Ascending aorta (tissue), 2 donors: ENCODE measurements at regions not wholly inside any gene's neighbourhood (a gene's known extent, or its start where the extent isn't known, plus 50 kb on each side); places are given as distances from the start of the nearest gene placed in this dataset.
"Not testable (repeated sequence)": the region's sequence is repeated elsewhere in the genome, so short reads cannot be mapped to it uniquely, and the experiment has no call there.

Source experiments
- DNase-seq, 2 donors: peaks; one replicate each; pipeline ENCODE4 v3.0.0-alpha.2; 2019; ENCODE audit warnings: low spot score in 2 of 2
- H3K27ac ChIP-seq, 2 donors: fragments of 200-600 bp; sonication (generic); one replicate each; pipeline ENCODE4 v1.5.1; 2016 to 2017; ENCODE audit warnings: mild to moderate bottlenecking in 1 of 2
- H3K27me3 ChIP-seq: fragments of 200-600 bp; sonication (generic); one replicate; pipeline ENCODE4 v1.5.1; 2017
- H3K36me3 ChIP-seq, 2 donors: fragments of 200-600 bp; sonication (generic); one replicate each; pipeline ENCODE4 v1.5.1; 2016
- H3K4me1 ChIP-seq, 2 donors: fragments of 200-600 bp; sonication (generic); one replicate each; pipeline ENCODE4 v1.5.1; 2016 to 2017; ENCODE audit warnings: mild to moderate bottlenecking in 1 of 2
- H3K4me3 ChIP-seq, 2 donors: fragments of 200-600 bp; sonication (generic); one replicate each; pipeline ENCODE4 v1.5.1; 2016 to 2017; ENCODE audit warnings: mild to moderate bottlenecking in 1 of 2
- H3K9me3 ChIP-seq, 2 donors: fragments of 200-600 bp; sonication (generic); one replicate each; pipeline ENCODE4 v1.5.1; 2016
- intact Hi-C: fragments of 100-400 bp; cut with DNase I; formaldehyde crosslinking; loops from one replicate; pipeline ENCODE4 v1.15.1; 2023
- TF ChIP-seq, protein P1 (sequence below), 3 experiments: fragments of 200-600 bp in 2 of 3; fragments of 450-650 bp in 1 of 3; sonication (generic) in 2 of 3; IDR thresholded peaks; one replicate each; pipeline ENCODE4 v1.5.1; 2016 to 2019; ENCODE audit warnings: antibody characterized with exemption in 3 of 3, mild to moderate bottlenecking in 1 of 3, moderate library complexity in 1 of 3

DNA sequence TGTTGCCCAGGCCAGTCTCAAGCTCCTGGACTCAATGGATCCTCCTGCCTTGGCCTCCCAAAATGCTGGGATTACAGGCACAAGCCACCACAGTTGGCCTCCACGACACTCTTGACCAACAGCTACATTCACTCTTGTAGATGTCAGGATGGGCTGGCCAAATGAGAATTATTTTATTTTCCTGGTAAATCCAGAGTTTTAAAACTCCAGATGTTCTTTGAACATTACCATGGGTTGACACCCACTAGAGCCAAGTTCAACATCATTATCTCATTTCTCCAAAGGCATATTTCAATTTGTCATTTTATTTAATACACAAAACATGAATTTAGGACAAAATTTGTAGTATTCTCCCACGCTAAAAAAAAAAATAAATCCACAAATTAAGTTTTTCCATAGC, 56.5 kb upstream of the FOXN3 start:
- TF ChIP-seq, protein P1, sequence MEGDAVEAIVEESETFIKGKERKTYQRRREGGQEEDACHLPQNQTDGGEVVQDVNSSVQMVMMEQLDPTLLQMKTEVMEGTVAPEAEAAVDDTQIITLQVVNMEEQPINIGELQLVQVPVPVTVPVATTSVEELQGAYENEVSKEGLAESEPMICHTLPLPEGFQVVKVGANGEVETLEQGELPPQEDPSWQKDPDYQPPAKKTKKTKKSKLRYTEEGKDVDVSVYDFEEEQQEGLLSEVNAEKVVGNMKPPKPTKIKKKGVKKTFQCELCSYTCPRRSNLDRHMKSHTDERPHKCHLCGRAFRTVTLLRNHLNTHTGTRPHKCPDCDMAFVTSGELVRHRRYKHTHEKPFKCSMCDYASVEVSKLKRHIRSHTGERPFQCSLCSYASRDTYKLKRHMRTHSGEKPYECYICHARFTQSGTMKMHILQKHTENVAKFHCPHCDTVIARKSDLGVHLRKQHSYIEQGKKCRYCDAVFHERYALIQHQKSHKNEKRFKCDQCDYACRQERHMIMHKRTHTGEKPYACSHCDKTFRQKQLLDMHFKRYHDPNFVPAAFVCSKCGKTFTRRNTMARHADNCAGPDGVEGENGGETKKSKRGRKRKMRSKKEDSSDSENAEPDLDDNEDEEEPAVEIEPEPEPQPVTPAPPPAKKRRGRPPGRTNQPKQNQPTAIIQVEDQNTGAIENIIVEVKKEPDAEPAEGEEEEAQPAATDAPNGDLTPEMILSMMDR (IDR thresholded peaks at IDR 0.05), result no peak
- DNase-seq, result no peak
- H3K4me1 ChIP-seq, result peaks cover 11 to 20% of the 10 kb centered on the region in 2 donors
- no peaks in the 10 kb centered on the region for H3K9me3 ChIP-seq
- H3K36me3 ChIP-seq, result no peaks in the 10 kb centered on the region
- H3K27ac ChIP-seq, result no peak overlapping the region
- H3K4me3 ChIP-seq, result no peak overlapping the region
- intact Hi-C loops, result no loop called here
- no peaks in the 10 kb centered on the region for H3K27me3 ChIP-seq

DNA sequence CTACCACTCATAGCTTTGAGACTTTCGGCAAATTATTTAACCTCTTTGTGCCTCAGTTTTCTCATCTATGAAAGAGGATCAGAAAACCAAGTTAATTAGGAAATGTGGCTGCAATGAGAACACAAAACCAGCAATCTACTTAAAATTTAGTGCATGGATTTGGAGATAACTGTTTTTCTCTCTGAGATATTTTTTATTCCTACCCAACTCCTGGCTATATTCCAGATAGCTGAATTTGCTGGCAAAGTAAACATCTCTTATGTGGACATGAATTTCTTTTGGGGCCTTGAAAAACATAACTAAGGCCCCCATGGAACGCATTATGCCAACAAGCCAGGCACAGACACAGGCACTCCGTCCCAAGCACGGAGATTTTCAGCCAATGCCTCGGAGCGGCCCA, 53.4 kb upstream of the FOXN3 start:
- H3K4me3 ChIP-seq, result no peak overlapping the region

DNA sequence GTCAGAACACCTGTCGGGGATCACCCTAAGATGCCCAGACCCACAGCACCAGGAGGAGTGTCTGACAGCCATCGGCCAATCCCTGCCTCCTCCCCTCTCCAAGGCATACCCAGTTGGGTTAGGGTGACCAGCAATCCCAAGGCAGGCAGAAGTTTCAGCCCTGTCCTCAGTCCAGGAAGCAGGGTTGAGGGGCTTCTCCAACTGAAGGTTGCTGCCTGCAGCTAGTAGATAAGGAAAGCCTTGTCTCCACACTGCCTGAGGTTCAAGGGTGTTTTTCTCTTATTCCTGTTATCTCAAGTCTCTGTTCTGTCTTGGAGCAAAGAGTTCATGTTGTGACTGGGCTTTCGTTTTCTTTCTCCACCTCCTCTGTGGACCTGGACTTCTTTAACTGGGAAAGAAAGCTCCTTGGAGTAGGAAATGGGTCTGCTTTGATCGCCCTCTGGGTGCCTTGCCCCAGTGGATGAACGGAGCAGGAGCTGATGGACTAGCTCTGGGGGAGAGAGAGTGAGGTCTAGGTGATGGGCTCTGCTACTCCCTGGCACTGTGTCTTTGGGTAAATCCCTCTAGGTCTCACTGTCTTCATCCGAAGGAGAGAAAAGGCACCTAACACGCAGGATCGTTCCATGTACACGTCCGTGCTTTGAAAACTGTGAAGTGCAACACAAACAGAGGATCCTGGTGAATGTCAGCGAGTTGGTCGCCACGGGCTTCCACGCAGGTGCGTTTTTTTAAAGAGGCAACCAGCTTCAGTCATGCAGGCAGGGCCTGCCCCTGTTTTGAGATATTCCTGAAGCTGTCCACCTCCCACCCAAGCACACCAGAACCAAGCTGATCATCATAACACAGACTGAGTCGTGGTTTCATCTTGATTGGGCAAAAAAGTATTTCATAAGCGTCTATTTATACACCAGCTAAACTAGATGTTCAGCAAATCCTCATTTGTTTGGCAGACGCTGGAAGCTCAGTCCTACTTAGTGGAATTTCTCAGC, 52.5 kb upstream of the FOXN3 start:
- TF ChIP-seq, protein P1 (IDR thresholded peaks at IDR 0.05), result no peak

More for the DNA sequence above, 53.4 kb upstream of the FOXN3 start:
- intact Hi-C loops, result no loop called here
- Histone ChIP-seq H3K4me1 (peaks cover 11 to 12% of the 10 kb centered on the region in 2 donors), H3K27ac (peak overlapping the region; percentile 53 to 67), H3K9me3 (no peaks in the 10 kb centered on the region), H3K27me3 (no peaks in the 10 kb centered on the region), H3K36me3 (no peaks in the 10 kb centered on the region)
- no peak for DNase-seq
- TF ChIP-seq, protein P1 (IDR thresholded peaks at IDR 0.05), result no peak

DNA sequence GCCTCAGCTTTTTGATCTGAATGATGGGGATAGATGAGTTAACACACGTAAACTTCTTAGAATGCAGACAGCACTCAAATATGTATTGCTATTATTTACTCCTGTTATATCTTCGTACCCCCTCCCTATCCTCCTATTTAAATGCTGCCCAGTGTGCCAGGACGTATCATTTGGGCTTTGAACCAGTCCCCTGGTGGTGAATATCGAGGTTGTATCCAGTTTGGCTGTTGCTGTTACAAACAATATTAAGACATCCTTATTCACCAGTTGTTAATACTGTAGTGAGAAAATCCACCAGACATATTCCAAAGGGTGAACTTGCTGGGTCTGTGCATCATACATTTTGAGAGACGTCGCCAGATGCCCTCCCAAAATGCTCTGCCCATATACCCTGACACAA, 51.5 kb upstream of the FOXN3 start:
- Histone ChIP-seq H3K27me3 (no peaks in the 10 kb centered on the region), H3K9me3 (no peaks in the 10 kb centered on the region), H3K4me3 (no peak overlapping the region), H3K27ac (no peak overlapping the region), H3K36me3 (no peaks in the 10 kb centered on the region), H3K4me1 (peaks cover 11 to 12% of the 10 kb centered on the region in 2 donors)
- no peak for DNase-seq
- TF ChIP-seq, protein P1 (IDR thresholded peaks at IDR 0.05), result no peak
- intact Hi-C loops, result no loop called here

More for the DNA sequence above, 52.5 kb upstream of the FOXN3 start:
- H3K4me1 ChIP-seq, result peaks cover 11 to 12% of the 10 kb centered on the region in 2 donors
- intact Hi-C loops, result no loop called here
- H3K36me3 ChIP-seq, result no peaks in the 10 kb centered on the region
- no peak for DNase-seq
- peak overlapping the region; percentile 53 to 67 for H3K27ac ChIP-seq
- no peak overlapping the region for H3K4me3 ChIP-seq
- H3K9me3 ChIP-seq, result no peaks in the 10 kb centered on the region
- no peaks in the 10 kb centered on the region for H3K27me3 ChIP-seq

DNA sequence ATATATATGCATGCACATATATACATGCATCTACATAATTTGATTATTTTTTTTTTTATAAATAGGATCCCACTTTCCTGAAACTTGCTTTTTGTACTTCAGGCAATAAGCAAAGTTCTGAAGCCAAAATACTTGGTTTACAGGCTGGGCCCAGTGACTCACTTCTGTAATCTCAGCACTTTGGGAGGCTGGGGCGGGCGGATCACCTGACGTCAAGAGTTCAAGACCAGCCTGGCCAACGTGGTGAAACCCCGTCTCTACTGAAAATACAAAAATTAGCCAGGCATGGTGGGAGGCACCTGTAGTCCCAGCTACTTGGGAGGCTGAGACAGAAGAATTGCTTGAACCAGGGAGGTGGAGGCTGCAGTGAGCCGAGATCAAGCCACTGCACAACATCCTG, 51.0 kb upstream of the FOXN3 start:
- H3K4me3 ChIP-seq, intact Hi-C loops, DNase-seq, H3K9me3 ChIP-seq, H3K27me3 ChIP-seq, H3K27ac ChIP-seq, H3K36me3 ChIP-seq: not testable (repeated sequence)
- H3K4me1 ChIP-seq, result peaks cover 11 to 12% of the 10 kb centered on the region in 2 donors

DNA sequence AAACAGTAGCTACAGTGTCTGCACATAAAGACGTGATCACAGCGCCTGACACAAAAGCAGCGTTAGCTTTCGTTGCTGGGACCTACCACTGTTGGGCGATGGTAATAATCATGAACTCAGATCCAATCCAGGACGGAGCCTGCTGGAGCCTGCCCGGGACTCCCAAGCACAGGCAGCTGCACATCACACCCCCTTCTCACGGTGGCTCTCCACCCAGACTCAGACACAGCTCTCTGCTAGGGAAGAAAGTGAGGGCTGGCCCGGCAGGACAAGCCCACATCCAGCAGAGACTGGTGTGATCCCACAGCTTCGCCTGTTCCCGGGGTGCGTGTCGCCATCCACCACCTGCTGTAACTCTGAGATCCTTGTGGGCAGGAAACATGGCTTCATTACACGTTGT, 49.9 kb upstream of the FOXN3 start:
- intact Hi-C loops, result no loop called here
- Histone ChIP-seq H3K36me3 (no peaks in the 10 kb centered on the region), H3K27me3 (no peaks in the 10 kb centered on the region), H3K4me1 (peaks cover 11 to 12% of the 10 kb centered on the region in 2 donors), H3K4me3 (no peak overlapping the region), H3K9me3 (no peaks in the 10 kb centered on the region), H3K27ac (no peak overlapping the region)
- no peak for DNase-seq
- TF ChIP-seq, protein P1 (IDR thresholded peaks at IDR 0.05), result no peak
